Right ventricle myocardium inferior (tissue), 1 donor: ENCODE measurements at regions not wholly inside any gene's neighbourhood (a gene's known extent, or its start where the extent isn't known, plus 50 kb on each side); places are given as distances from the start of the nearest gene placed in this dataset.

Experiments
- ATAC-seq: fragments of 200-7000 bp; cut with Tn5 transposase; one replicate; pipeline ENCODE4 v1.9.1; 2020; ENCODE audit warnings: mild to moderate bottlenecking, moderate library complexity
- DNase-seq: peaks from one replicate; pipeline ENCODE4 v3.0.0; 2021; ENCODE audit errors: missing footprints
- intact Hi-C: fragments of 100-400 bp; cut with DNase I; formaldehyde crosslinking; loops from one replicate; pipeline ENCODE4 v1.11.0; 2022
- donor health status: DM: no; HTN: yes; CAD: no; lungs with severe emphysema.

DNA sequence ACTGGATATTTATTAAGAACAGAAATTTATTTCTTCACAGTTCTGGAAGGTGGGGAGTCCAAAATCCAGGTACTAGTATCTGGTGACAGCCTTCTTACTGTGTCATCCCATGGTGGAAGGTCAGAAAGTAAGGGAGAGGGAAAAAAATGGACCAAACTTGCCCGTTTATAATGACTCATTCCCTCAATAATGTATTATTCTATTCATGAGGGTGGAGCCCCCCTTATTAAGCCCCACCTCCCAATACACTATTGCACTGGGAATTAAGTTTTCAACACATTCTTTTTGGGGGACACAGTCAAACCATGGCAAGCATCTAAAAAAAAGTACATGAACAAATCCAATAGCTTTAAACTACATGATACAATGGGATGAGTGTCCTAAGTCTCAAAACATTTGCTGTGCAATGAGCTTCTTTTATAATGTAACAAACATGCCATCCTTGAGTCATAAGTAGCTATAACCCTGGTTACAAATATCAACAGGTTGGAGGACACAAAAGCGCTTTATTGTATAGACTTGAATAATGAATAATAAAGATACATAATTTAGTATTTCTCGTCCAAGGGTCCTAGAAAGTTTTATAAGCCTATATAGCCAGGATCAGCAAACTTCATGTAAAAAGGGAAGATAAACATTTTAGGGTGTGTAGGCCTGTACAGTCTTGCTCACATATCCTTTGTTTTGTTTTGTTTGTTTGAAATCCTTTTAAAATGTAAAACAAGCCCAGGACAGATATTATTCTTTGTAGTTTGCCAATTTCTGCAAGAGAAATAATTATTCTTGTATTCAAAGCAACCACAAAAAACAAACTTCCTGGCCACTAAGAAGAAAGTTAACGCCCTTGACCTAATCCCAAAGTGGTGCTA is 160.6 kb upstream of the RAP2B start:
- DNase-seq, result no peak
- no peak for ATAC-seq
- intact Hi-C loops, result no loop called here

GRCh38 chr3:153003441-153003840 is 158.6 kb upstream of the RAP2B start:
- intact Hi-C loops, result no loop called here
- ATAC-seq, result no peak
- no peak for DNase-seq

- intact Hi-C loops, result no loop called here
- DNase-seq, result no peak
- ATAC-seq, result no peak
Measured at GRCh38 chr3:153003862-153004261, 158.2 kb upstream of the RAP2B start.

- no peak for ATAC-seq
- intact Hi-C loops, result no loop called here
- DNase-seq, result no peak
Measured at GRCh38 chr3:153008226-153008625, 153.8 kb upstream of the RAP2B start.

DNA sequence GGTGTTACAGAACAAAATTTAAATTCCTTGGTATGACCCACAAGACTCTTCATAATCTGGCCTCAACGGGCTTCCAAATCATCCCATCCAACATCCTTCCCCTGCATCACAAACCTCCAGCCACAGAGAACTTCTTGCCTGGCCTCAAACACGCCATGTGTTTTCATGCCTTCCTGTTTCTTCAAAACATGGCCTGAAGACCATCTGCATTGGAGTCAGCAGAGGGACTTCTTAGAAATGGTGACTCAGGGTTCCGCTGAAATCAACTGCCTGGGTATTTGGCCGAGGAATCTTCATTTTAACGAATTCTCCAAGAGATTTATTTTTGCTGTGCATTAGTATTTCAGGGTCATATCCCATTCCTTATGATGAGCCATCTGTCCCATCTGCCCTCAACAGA is 138.1 kb upstream of the RAP2B start:
- DNase-seq, result no peak
- ATAC-seq, result no peak
- intact Hi-C loops, result no loop called here

DNA sequence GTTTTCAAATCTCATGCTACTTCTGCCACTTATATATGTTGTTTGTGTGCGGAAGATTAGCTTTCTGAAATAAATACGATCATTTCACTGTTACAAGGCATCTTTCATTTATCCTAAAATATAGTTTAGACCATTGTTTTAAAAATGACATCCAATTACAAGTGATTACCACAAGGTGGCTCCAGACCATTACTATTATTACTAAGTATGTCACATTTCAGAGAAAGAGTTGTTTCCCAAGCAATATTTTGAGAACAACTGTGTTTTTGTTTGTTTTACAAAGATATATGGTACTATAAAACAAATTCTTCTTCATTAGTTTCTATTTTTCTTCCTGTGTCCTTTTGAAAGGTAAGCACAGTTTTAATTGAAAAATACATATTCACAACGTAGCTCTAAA is 136.0 kb upstream of the RAP2B start:
- DNase-seq (no peak), ATAC-seq (no peak)
- intact Hi-C loops, result loop anchor here (5.0 kb wide), 1 partner anchor 741 kb away; no protein-coding TSS in a partner anchor

- intact Hi-C loops, result loop anchor here (5.0 kb wide), 1 partner anchor 739 kb away; no protein-coding TSS in a partner anchor
- DNase-seq (no peak), ATAC-seq (no peak)
Measured at GRCh38 chr3:153028381-153028780, 133.6 kb upstream of the RAP2B start.

DNA sequence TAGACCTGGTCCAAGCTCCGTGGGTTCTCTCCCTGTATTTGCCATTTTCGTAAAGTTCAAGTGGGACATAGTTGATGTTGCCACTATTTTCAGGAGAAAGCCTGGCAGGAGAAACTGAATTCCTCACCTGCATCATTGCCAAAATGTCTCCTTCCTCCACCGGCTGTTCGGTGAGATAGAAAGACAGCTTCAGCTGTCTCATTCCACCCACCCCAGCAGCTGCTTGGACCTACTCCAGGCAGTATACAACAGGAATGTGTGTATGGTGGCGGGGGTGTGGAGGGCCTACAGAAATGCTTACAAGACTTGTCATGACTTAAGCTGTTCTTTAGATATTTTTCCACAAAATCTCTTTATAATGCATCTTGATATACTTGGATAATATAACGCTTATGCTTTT is 132.7 kb upstream of the RAP2B start:
- no peak for ATAC-seq
- intact Hi-C loops, result loop anchor here (5.0 kb wide), 1 partner anchor 738 kb away; no protein-coding TSS in a partner anchor

GRCh38 chr3:153032891-153033290 is 129.1 kb upstream of the RAP2B start:
- intact Hi-C loops, result no loop called here
- DNase-seq, result no peak
- ATAC-seq, result no peak

More for the DNA sequence above, 132.7 kb upstream of the RAP2B start:
- DNase-seq, result no peak

- intact Hi-C loops, result no loop called here
- no peak for ATAC-seq
- DNase-seq, result no peak
Measured at GRCh38 chr3:153036846-153037245, 125.2 kb upstream of the RAP2B start.

DNA sequence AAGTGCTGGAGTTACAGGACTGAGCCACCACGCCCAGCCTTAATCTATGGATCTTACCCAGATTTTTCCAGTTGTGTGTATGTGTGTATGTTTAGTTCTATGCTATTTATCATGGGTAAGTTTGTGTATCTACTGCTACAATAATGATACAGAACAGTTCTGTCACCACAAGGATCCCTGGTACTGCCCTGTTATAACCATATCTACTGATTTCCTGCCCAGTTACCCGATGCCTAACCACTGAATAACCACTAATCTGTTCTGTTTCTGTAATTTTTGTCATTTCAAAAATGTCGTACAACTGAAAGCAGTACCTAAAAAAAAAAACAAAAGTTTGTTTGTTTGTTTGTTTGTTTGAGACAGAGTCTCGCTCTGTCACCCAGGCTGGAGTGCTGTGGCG is 123.7 kb upstream of the RAP2B start:
- intact Hi-C loops, result no loop called here
- no peak for ATAC-seq
- no peak for DNase-seq

DNA sequence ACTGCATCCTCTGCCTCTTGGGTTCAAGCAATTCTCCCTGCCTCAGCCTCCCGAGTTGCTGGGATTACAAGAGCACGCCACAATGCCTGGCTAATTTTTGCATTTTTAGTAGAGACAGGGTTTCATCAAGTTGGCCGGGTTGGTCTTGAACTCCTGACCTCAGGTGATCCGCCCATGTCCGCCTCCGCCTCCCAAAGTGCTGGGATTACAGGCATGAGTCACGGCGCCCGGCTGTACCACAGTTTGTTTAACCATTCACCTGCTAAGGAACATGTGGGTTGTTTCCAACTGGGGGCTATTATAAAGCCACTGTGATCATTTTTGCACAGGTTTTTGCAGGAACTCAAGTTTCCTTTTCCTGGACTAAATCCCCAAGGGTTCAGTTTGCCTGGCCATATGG is 123.2 kb upstream of the RAP2B start:
- intact Hi-C loops, result no loop called here
- DNase-seq (no peak), ATAC-seq (no peak)

- intact Hi-C loops, result loop anchor here (5.0 to 10.0 kb wide), 4 partner anchors 124 to 1211 kb away; partner anchors contain the start of gene RAP2B
- DNase-seq (no peak), ATAC-seq (no peak)
Measured at GRCh38 chr3:153041181-153041580, 120.8 kb upstream of the RAP2B start.

DNA sequence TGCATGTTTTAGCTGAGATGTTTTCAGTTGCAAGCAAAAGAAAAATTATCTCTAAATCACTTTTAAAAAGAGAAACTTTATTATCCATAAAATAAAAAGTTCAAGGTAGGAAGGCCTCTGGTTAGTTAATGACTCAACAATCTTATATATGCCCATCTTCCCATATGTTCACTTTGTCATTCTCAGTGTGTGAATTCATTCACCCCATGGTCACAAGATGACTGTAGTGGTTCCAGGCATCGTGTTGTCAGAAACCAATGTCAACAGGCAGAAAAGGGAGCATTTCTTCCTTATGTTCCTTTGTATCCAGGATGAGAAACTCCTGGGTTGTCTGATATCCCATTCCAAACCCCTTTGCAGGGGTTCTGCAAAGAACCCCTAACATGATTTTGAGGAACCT is 119.9 kb upstream of the RAP2B start:
- ATAC-seq, result no peak
- no peak for DNase-seq
- intact Hi-C loops, result loop anchor here (2.0 to 10.0 kb wide), 5 partner anchors 123 to 1210 kb away; partner anchors contain the start of gene RAP2B

DNA sequence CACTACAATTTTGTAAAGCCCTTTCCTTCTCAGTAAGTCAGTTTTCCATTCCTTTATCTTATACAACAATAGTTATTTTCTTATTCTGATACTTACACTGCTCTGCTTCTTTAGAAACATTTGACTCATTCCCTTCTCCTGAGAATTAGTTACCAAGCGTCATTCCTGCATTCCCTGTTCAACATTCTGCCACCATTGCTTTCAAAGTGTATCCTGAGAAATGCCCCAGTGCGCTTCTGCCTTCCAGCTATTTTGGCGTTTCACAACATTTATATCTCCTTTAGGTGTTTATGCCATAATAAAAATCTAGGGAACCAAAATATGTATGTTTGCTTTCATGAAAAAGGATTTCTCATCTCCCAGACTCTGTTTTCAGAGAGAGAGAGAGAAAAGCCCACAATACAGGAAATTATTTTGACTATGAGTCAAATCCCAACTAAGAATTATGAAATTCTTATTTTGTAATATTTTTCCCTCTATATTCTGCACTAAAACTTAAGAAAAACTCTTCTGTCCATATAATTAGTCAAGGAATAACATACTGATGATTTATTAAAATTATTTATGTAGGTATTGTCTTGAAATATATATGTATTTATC is 118.2 kb upstream of the RAP2B start:
- no peak for DNase-seq
- intact Hi-C loops, result loop anchor here (2.0 to 10.0 kb wide), 5 partner anchors 121 to 1208 kb away; partner anchors contain the start of gene RAP2B
- no peak for ATAC-seq

DNA sequence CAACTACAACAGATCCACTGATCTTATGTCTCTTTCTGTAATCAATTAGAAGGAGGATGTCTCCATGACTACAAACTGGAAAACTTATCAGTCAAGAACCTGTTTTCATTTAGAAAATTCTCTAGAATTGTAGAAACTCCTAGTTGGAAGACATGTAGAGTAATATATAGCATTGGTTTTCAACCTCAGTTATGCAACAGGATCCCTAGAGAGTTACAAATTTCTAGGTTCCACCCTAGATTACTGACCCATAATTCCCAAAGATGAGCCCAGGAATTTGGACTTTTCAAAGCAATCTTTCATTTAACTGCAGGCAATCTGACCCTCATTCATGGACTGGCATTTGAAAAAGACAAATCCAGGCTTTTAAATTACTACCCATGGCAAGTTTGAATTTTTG is 116.9 kb upstream of the RAP2B start:
- no peak for DNase-seq
- no peak for ATAC-seq
- intact Hi-C loops, result loop anchor here (10.0 kb wide), 2 partner anchors 120 to 240 kb away; partner anchors contain the start of gene RAP2B

GRCh38 chr3:153050978-153051377 is 111.0 kb upstream of the RAP2B start:
- ATAC-seq, result no peak
- intact Hi-C loops, result no loop called here

GRCh38 chr3:153051427-153052095 is 110.5 kb upstream of the RAP2B start:
- ATAC-seq (no peak), DNase-seq (no peak)
- intact Hi-C loops, result no loop called here

More at GRCh38 chr3:153050978-153051377, 111.0 kb upstream of the RAP2B start:
- DNase-seq, result no peak

- ATAC-seq (no peak), DNase-seq (no peak)
- intact Hi-C loops, result no loop called here
Measured at GRCh38 chr3:153052096-153052460, 109.9 kb upstream of the RAP2B start.
